ENCODE measurements at regions not wholly inside any gene's neighbourhood (a gene's known extent, or its start where the extent isn't known, plus 50 kb on each side); places are given as distances from the start of the nearest gene placed in this dataset.
"Not testable (repeated sequence)": the region's sequence is repeated elsewhere in the genome, so short reads cannot be mapped to it uniquely, and the experiment has no call there.

GRCh38 chr2:116513991-116514390, 1300.5 kb upstream of the DDX18 start:
- TF ChIP-seq CTCF (conservative IDR thresholded peaks at IDR 0.05; ENCODE audit: low read depth) = no peak
- no peak overlapping the region for H3K27ac ChIP-seq
- CTCF ChIA-PET = no interaction called here
- no peak for DNase-seq (ENCODE audit: low spot score)
- POLR2A ChIA-PET (ENCODE audit: low non-redundant PET) = no interaction called here

GRCh38 chr2:116517936-116518335, 1296.6 kb upstream of the DDX18 start:
- ChIA-PET CTCF (no interaction called here), POLR2A (ENCODE audit: low non-redundant PET) (no interaction called here)
- TF ChIP-seq CTCF (conservative IDR thresholded peaks at IDR 0.05; ENCODE audit: low read depth) = no peak
- H3K27ac ChIP-seq = no peak overlapping the region
- DNase-seq (ENCODE audit: low spot score) = no peak

GRCh38 chr2:116537811-116538210, 1276.7 kb upstream of the DDX18 start:
- no peak for TF ChIP-seq CTCF (conservative IDR thresholded peaks at IDR 0.05; ENCODE audit: low read depth)
- DNase-seq (ENCODE audit: low spot score) = no peak
- H3K27ac ChIP-seq = no peak overlapping the region
- POLR2A ChIA-PET (ENCODE audit: low non-redundant PET) = no interaction called here
- CTCF ChIA-PET = no interaction called here

GRCh38 chr2:116545286-116546068, 1269.0 kb upstream of the DDX18 start:
- no peak for TF ChIP-seq CTCF (conservative IDR thresholded peaks at IDR 0.05; ENCODE audit: low read depth)
- H3K27ac ChIP-seq = no peak overlapping the region
- ChIA-PET CTCF (no interaction called here), POLR2A (ENCODE audit: low non-redundant PET) (no interaction called here)
- DNase-seq (ENCODE audit: low spot score) = no peak

GRCh38 chr2:116552738-116553419, 1261.6 kb upstream of the DDX18 start:
- CTCF ChIA-PET = interaction anchor here (0.6 kb wide), 2 partner anchors 78 to 149 kb away, joined by 3 to 4 read pairs; no protein-coding TSS in a partner anchor
- DNase-seq (ENCODE audit: low spot score); POLR2A ChIA-PET (ENCODE audit: low non-redundant PET); H3K27ac ChIP-seq: not testable (repeated sequence)

- no peak for TF ChIP-seq CTCF (conservative IDR thresholded peaks at IDR 0.05; ENCODE audit: low read depth)
- POLR2A ChIA-PET (ENCODE audit: low non-redundant PET) = no interaction called here
These were observed 1234.3 kb upstream of the DDX18 start for GRCh38 chr2:116580209-116580608.

GRCh38 chr2:116582850-116583249, 1231.6 kb upstream of the DDX18 start:
- DNase-seq (ENCODE audit: low spot score) = no peak
- no peak overlapping the region for H3K27ac ChIP-seq
- ChIA-PET CTCF (no interaction called here), POLR2A (ENCODE audit: low non-redundant PET) (no interaction called here)
- TF ChIP-seq CTCF (conservative IDR thresholded peaks at IDR 0.05; ENCODE audit: low read depth) = no peak

More at GRCh38 chr2:116580209-116580608, 1234.3 kb upstream of the DDX18 start:
- CTCF ChIA-PET = no interaction called here
- H3K27ac ChIP-seq = no peak overlapping the region
- no peak for DNase-seq (ENCODE audit: low spot score)
